ENCODE measurements at regions not wholly inside any gene's neighbourhood (a gene's known extent, or its start where the extent isn't known, plus 50 kb on each side); places are given as distances from the start of the nearest gene placed in this dataset.
A peak's percentile ranks its signal among the peaks of the same experiment; 100 is the strongest.

- Histone ChIP-seq H3K36me3 (no peaks in the 10 kb centered on the region), H3K4me3 (no peak overlapping the region), H3K27ac (no peak overlapping the region), H3K9me3 (no peaks in the 10 kb centered on the region), H3K27me3 (no peaks in the 10 kb centered on the region), H3K4me1 (peaks cover 7 to 11% of the 10 kb centered on the region in 2 donors)
- in situ Hi-C loops (cut with MboI; ENCODE audit: low sequenced_read_pairs in 4 of 4) (no loop called here), intact Hi-C loops (cut with DNase I; ENCODE audit: low total_unique reads) (no loop called here)
- DNase-seq (no peak), ATAC-seq (no peak)
- TF ChIP-seq CTCF (IDR thresholded peaks at IDR 0.05 in 4 of 5, conservative IDR thresholded peaks at IDR 0.05 in 1 of 5), result no peak
- no peak for TF ChIP-seq POLR2A (IDR thresholded peaks at IDR 0.05)
These were observed 685.5 kb upstream of the CITED2 start for GRCh38 chr6:140059947-140060346.

GRCh38 chr6:140058863-140059262 is 684.4 kb upstream of the CITED2 start:
- in situ Hi-C loops (cut with MboI; ENCODE audit: low sequenced_read_pairs in 4 of 4) (no loop called here), intact Hi-C loops (cut with DNase I; ENCODE audit: low total_unique reads) (no loop called here)
- TF ChIP-seq CTCF (IDR thresholded peaks at IDR 0.05 in 4 of 5, conservative IDR thresholded peaks at IDR 0.05 in 1 of 5), result no peak
- TF ChIP-seq POLR2A (IDR thresholded peaks at IDR 0.05), result no peak
- no peak overlapping the region for H3K27ac ChIP-seq
- H3K4me1 ChIP-seq, result peaks cover 7 to 11% of the 10 kb centered on the region in 2 donors
- ATAC-seq (no peak), DNase-seq (no peak)
- H3K4me3 ChIP-seq, result no peak overlapping the region
- H3K9me3 ChIP-seq, result no peaks in the 10 kb centered on the region
- H3K36me3 ChIP-seq, result no peaks in the 10 kb centered on the region
- no peaks in the 10 kb centered on the region for H3K27me3 ChIP-seq

GRCh38 chr6:140052736-140053729 is 678.6 kb upstream of the CITED2 start:
- Histone ChIP-seq H3K27ac (peak overlapping the region in 2 of 4 donors; percentile 11 to 36), H3K4me3 (no peak overlapping the region), H3K9me3 (no peaks in the 10 kb centered on the region), H3K4me1 (no peaks in the 10 kb centered on the region), H3K36me3 (no peaks in the 10 kb centered on the region), H3K27me3 (no peaks in the 10 kb centered on the region)
- intact Hi-C loops (cut with DNase I; ENCODE audit: low total_unique reads), result loop anchor here (5.0 kb wide), 1 partner anchor 766 kb away; no protein-coding TSS in a partner anchor
- no peak for TF ChIP-seq CTCF (IDR thresholded peaks at IDR 0.05 in 4 of 5, conservative IDR thresholded peaks at IDR 0.05 in 1 of 5)
- TF ChIP-seq POLR2A (IDR thresholded peaks at IDR 0.05), result no peak
- DNase-seq (no peak), ATAC-seq (peak; percentile 56 to 64)
- in situ Hi-C loops (cut with MboI; ENCODE audit: low sequenced_read_pairs in 4 of 4), result no loop called here

GRCh38 chr6:140051521-140052512 is 677.4 kb upstream of the CITED2 start:
- no peaks in the 10 kb centered on the region for H3K4me1 ChIP-seq
- no peaks in the 10 kb centered on the region for H3K9me3 ChIP-seq
- ATAC-seq (no peak), DNase-seq (no peak)
- in situ Hi-C loops (cut with MboI; ENCODE audit: low sequenced_read_pairs in 4 of 4), result no loop called here
- TF ChIP-seq POLR2A (IDR thresholded peaks at IDR 0.05), result no peak
- TF ChIP-seq CTCF (IDR thresholded peaks at IDR 0.05 in 4 of 5, conservative IDR thresholded peaks at IDR 0.05 in 1 of 5), result no peak
- peak overlapping the region in 1 of 4 donors; percentile 11 for H3K27ac ChIP-seq
- no peaks in the 10 kb centered on the region for H3K36me3 ChIP-seq
- H3K4me3 ChIP-seq, result no peak overlapping the region
- no peaks in the 10 kb centered on the region for H3K27me3 ChIP-seq
- intact Hi-C loops (cut with DNase I; ENCODE audit: low total_unique reads), result loop anchor here (5.0 kb wide), 1 partner anchor 765 kb away; no protein-coding TSS in a partner anchor
